Sigmoid colon (tissue), 4 donors: ENCODE measurements at regions not wholly inside any gene's neighbourhood (a gene's known extent, or its start where the extent isn't known, plus 50 kb on each side); places are given as distances from the start of the nearest gene placed in this dataset.

Experiments used
- CTCF ChIP-seq, 4 experiments: fragments of 450-650 bp in 3 of 4; fragments of 200-600 bp in 1 of 4; IDR thresholded peaks; one replicate each; pipeline ENCODE4 v1.5.1; 2016 to 2019; ENCODE audit warnings: antibody characterized with exemption in 4 of 4, mild to moderate bottlenecking in 3 of 4, moderate library complexity in 2 of 4
- POLR2A ChIP-seq, 2 donors: fragments of 450-650 bp; IDR thresholded peaks; one replicate each; pipeline ENCODE4 v1.6.1; 2016; ENCODE audit warnings: antibody characterized with exemption in 2 of 2, mild to moderate bottlenecking in 2 of 2, moderate library complexity in 2 of 2
- POLR2AphosphoS5 ChIP-seq, 4 donors: sonication (generic); formaldehyde crosslinking; IDR thresholded peaks; one replicate each; pipeline ENCODE4 v1.6.1; 2017; ENCODE audit warnings: antibody characterized with exemption in 4 of 4

GRCh38 chr4:148514041-148514440 lies 71.8 kb upstream of the NR3C2 start:
- TF ChIP-seq POLR2AphosphoS5 (IDR thresholded peaks at IDR 0.05) (no peak), CTCF (IDR thresholded peaks at IDR 0.05) (no peak), POLR2A (IDR thresholded peaks at IDR 0.05) (no peak)
